ENCODE measurements at regions not wholly inside any gene's neighbourhood (a gene's known extent, or its start where the extent isn't known, plus 50 kb on each side); places are given as distances from the start of the nearest gene placed in this dataset.

DNA sequence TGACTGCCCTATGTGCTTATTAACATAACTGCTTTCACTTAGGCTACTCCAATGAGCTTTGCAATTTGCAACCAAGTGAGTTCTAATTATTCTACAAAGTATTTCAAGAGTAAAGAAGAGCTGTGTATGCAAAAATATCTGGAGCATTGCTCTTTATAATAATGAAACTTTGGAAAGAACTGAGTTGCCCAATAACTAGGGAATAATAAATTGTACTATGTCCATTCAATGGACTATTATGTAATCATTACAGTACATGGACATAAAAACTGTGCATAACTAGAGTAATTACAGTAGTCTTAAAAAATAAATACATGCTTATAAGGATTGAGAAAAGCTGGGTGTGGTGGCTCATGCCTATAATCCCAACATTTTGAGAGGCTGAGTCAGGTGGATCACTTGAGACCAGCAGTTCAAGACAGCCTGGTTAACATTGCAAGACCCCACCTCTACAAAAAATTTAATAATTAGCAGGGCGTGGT lies 70.3 kb upstream of the JAK1 start:
- no peak overlapping the region for H3K4me3 ChIP-seq (replicated peaks in 1 of 2; ENCODE audit: low read depth in 2 of 2, low read length in 2 of 2)
- DNase-seq (ENCODE audit: low read depth in 2 of 2): peak in 1 of 2 donors; percentile 10
- TF ChIP-seq CTCF (IDR thresholded peaks at IDR 0.05; ENCODE audit: low read depth, low read length): no peak

DNA sequence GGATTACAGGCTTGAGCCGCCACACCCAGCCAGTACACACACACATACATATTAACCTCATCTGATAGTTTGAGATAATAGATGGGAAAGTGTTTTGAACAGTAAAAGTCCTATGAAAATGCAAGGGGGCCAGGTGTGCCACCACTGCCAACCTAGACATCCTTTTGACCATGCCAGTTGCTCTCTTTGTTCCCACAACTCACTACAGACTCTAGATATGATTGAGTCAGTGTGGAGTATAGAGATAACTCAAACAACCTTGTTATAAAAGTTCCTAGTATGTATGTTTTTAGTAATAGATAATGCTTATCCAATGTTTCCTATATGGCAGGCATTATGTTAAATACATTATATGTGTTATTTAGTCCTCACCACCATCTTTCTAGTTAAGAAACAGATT lies 72.7 kb upstream of the JAK1 start:
- no peak overlapping the region for H3K4me3 ChIP-seq (replicated peaks in 1 of 2; ENCODE audit: low read depth in 2 of 2, low read length in 2 of 2)
- TF ChIP-seq CTCF (IDR thresholded peaks at IDR 0.05; ENCODE audit: low read depth, low read length): no peak
- DNase-seq (ENCODE audit: low read depth in 2 of 2): no peak

DNA sequence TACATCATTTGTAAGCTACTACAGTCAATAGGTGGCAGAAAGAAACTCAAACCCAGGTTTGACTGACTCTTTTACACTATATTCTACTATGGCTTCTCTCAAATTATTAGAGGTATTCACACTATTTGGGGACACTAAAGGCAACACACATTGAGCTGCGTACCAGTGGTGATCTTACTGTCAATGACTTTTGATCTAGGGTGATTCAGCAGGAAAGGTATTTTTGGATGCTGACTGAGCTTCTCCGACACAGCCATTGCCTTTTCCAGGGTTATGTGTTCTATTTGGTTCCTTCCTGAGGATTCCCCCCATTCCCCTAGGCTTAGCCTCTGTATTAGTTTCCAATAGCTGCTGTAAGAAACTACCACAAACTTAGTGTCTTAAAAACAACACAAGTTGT lies 73.2 kb upstream of the JAK1 start:
- no peak overlapping the region for H3K4me3 ChIP-seq (replicated peaks in 1 of 2; ENCODE audit: low read depth in 2 of 2, low read length in 2 of 2)
- DNase-seq (ENCODE audit: low read depth in 2 of 2): no peak
- TF ChIP-seq CTCF (IDR thresholded peaks at IDR 0.05; ENCODE audit: low read depth, low read length): no peak

GRCh38 chr1:65042467-65042866 lies 76.1 kb upstream of the JAK1 start:
- no peak overlapping the region for H3K4me3 ChIP-seq (replicated peaks in 1 of 2; ENCODE audit: low read depth in 2 of 2, low read length in 2 of 2)
- DNase-seq (ENCODE audit: low read depth in 2 of 2): no peak
- no peak for TF ChIP-seq CTCF (IDR thresholded peaks at IDR 0.05; ENCODE audit: low read depth, low read length)

- TF ChIP-seq CTCF (IDR thresholded peaks at IDR 0.05; ENCODE audit: low read depth, low read length): no peak
- DNase-seq (ENCODE audit: low read depth in 2 of 2): no peak
- H3K4me3 ChIP-seq (replicated peaks in 1 of 2; ENCODE audit: low read depth in 2 of 2, low read length in 2 of 2): no peak overlapping the region
Observed at GRCh38 chr1:65044411-65044810, 78.1 kb upstream of the JAK1 start.

GRCh38 chr1:65045022-65045817 lies 78.9 kb upstream of the JAK1 start:
- TF ChIP-seq CTCF (IDR thresholded peaks at IDR 0.05; ENCODE audit: low read depth, low read length): no peak
- no peak overlapping the region for H3K4me3 ChIP-seq (replicated peaks in 1 of 2; ENCODE audit: low read depth in 2 of 2, low read length in 2 of 2)
- DNase-seq (ENCODE audit: low read depth in 2 of 2): no peak
